NCI-H1436 (cell line): ENCODE measurements at regions not wholly inside any gene's neighbourhood (a gene's known extent, or its start where the extent isn't known, plus 50 kb on each side); places are given as distances from the start of the nearest gene placed in this dataset.
"Not testable (repeated sequence)": the region's sequence is repeated elsewhere in the genome, so short reads cannot be mapped to it uniquely, and the experiment has no call there.

Source experiments
- DNase-seq: peaks from one replicate; lab custom pipeline; 2025; lab: John Stamatoyannopoulos, UW

DNA sequence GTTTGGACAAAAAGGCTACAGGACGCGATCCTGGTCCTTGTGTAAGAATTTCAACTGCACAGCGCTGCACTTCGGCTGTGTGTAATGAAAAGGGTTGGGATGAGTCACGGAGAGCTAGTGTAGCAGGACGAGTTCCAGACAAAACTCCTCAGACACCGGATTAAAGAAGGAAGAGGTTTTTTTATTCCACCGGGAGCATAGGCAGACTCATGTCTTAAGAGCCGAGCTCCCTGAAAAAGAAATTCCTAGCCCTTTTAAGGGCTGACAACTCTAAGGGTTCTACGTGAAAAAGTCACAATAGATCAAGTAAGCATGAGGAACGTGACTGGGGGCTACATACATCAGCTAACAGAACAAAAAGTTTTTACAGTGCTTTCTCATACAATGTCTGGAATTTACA is 54.8 kb upstream of the FAM90A1 start:
- DNase-seq = not testable (repeated sequence)

- DNase-seq = not testable (repeated sequence)
Observed at GRCh38 chr12:8285681-8286080, 58.3 kb upstream of the FAM90A1 start.

- DNase-seq = not testable (repeated sequence)
Observed at GRCh38 chr12:8291764-8292163, 64.3 kb upstream of the FAM90A1 start.

GRCh38 chr12:8294662-8295061 is 67.2 kb upstream of the FAM90A1 start:
- DNase-seq = not testable (repeated sequence)

- DNase-seq = not testable (repeated sequence)
Observed at GRCh38 chr12:8308611-8309010, 81.2 kb upstream of the FAM90A1 start.

DNA sequence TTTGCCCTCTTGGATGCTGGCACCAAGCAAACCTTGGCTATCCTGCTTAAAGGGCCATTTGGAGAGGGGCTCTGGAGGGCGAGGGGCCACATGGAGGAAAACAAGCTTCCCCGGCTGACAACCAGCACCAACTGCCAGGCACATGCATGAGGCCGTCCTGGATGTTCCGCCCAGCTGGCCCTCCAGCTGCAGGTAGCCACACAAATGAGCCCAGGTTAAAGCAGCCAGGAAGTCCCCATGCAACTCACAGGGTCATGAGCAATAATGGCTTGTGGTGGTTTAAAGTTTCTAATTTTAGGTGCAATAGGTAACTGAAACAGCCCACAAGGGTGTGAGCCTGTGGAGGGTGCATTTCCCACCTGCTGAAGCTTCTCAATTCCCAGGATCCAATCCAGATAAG is 88.6 kb upstream of the FAM90A1 start:
- not testable (repeated sequence) for DNase-seq

GRCh38 chr12:8317675-8318074 is 90.3 kb upstream of the FAM90A1 start:
- not testable (repeated sequence) for DNase-seq

GRCh38 chr12:8320251-8320730 is 92.9 kb upstream of the FAM90A1 start:
- not testable (repeated sequence) for DNase-seq

- DNase-seq = not testable (repeated sequence)
Observed at GRCh38 chr12:8320791-8321370, 93.5 kb upstream of the FAM90A1 start.

GRCh38 chr12:8325145-8325839 is 97.9 kb upstream of the FAM90A1 start:
- not testable (repeated sequence) for DNase-seq

GRCh38 chr12:8328835-8329234 is 101.4 kb upstream of the FAM90A1 start:
- DNase-seq = not testable (repeated sequence)

DNA sequence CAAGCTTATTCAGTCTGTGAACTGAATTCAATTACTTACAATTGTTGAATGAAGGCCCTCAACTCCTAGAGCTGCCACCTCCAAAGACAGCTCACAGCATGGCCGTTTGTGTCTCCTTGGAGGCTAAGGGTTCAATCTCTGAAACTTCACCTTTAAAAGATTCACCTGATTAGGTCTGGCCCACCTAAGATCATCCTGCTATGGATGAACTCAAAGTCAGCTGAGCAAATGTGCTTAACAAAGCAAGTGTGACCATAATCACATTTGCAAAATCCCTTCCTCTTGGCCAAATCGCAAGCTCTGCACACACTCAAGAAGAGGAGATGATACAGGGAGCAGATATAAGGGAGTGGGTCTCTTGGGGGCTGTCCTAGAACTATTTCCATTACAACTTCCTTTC is 105.0 kb upstream of the FAM90A1 start:
- not testable (repeated sequence) for DNase-seq

DNA sequence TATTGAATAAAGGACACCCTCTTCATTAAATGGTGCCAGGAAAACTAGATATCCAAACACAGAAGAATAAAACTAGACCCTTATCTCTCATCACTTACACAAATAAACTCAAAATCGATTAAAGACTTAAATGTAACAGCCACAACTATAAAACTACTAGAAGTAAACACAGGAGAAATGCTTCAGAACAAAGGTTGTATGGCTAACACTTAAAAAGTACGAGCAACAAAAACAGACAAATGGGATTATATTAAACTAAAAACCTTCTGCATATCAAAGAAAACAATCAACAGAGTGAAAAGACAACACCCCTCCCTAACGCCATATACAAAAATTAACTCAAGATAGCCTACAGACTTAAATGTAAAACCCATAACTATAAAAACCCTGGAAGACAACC is 104.7 kb upstream of the CLEC6A start:
- not testable (repeated sequence) for DNase-seq

- not testable (repeated sequence) for DNase-seq
Observed at GRCh38 chr12:8354741-8355140, 101.0 kb upstream of the CLEC6A start.

- DNase-seq = not testable (repeated sequence)
Observed at GRCh38 chr12:8355531-8355930, 100.2 kb upstream of the CLEC6A start.

DNA sequence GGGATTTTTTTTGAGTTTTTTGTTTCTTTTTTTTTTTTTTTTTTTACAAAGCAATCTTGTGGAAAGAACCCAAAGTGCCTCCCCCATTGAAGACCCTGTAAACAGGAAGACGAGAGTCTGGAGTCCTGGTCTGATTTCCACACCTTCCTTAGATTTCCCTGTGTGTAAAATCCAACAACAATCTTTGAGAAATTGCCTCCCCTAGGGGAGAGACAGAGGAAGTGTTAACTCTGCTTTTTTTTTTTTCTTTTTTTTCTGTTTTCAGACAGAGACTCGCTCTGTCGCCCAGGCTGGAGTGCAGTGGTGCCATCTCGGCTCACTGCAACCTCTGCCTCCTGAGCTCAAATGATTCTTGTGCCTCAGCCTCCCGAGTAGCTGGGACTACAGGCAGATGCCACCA is 82.0 kb upstream of the CLEC6A start:
- DNase-seq = not testable (repeated sequence)

- not testable (repeated sequence) for DNase-seq
Observed at GRCh38 chr12:8375122-8375521, 80.6 kb upstream of the CLEC6A start.

GRCh38 chr12:8377756-8378155 is 78.0 kb upstream of the CLEC6A start:
- not testable (repeated sequence) for DNase-seq

- DNase-seq = not testable (repeated sequence)
Observed at GRCh38 chr12:8382556-8382955, 73.2 kb upstream of the CLEC6A start.

DNA sequence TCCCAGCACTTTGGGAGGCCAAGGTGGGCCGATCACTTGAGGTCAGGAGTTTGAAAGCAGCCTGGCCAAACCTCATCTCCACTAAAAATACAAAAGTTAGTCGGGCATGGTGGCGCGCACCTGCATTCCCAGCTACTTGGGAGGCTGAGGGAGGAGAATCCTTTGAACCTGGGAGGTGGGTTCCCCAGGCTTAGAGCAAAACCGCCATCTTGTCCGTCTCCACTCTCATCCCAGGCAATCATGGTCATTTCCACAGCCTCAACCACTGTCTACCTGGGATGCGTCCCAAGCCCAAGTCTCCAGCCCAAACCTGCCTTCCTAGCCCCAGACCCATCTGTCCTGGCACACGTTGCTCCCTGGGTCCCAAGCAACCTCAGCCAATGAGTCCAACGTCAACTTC is 71.1 kb upstream of the CLEC6A start:
- DNase-seq = not testable (repeated sequence)

GRCh38 chr12:8385431-8385830 is 70.3 kb upstream of the CLEC6A start:
- DNase-seq = not testable (repeated sequence)

DNA sequence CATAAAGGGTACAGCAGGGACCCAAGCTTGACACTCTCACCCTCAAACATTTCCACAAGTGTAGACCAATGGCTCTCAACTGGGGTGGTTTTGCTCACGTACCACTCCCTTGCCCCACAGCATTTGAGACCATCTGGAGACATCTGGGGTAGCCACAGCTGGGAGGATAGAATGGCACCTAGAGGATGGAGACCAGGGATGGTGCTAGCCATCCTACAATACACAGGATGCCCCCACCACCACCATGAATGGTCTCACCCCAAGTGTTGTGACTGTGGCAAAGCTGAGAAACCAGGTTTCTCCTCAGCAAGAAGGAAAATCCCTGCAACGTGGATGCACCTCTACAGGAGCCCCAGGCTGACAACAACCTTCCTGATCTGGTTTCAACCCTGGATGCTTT is 69.1 kb upstream of the CLEC6A start:
- not testable (repeated sequence) for DNase-seq

DNA sequence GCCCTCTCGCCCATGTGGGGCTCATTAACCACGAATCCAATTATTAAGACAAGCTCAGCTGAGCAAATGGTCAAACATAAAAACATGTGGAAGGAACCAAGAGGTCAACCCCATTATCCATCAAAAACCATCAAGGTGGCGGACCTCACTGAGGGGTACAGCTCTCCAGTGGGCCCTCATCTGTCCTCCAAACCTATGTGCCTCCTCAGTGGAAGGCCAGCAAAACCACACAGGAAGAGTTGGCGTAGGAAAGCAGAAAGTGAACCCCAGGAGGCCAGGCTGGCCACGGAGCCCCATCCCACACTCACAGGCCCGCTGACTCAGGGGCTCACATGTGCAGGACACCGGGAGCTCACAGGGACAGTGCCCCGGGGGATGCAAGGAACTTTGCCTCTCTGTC is 66.5 kb upstream of the CLEC6A start:
- DNase-seq = not testable (repeated sequence)
